T-helper 1 cell treated with Interleukin-12 subunit alpha and Interleukin-12 subunit beta and Interleukin-4 antibody, amounts not matched to agents 30 μg/mL and 1 μg/mL, for 36 hours (primary cell): ENCODE measurements at regions not wholly inside any gene's neighbourhood (a gene's known extent, or its start where the extent isn't known, plus 50 kb on each side); places are given as distances from the start of the nearest gene placed in this dataset.

Source experiments
- H3K27ac Mint-ChIP-seq: one replicate; pipeline ENCODE4 v1.8.0; 2021; ENCODE audit warnings: mild to moderate bottlenecking, mixed read lengths
- H3K27me3 Mint-ChIP-seq: one replicate; pipeline ENCODE4 v1.8.0; 2021; ENCODE audit warnings: low read depth, mixed read lengths
- H3K36me3 Mint-ChIP-seq: one replicate; pipeline ENCODE4 v1.8.0; 2021; ENCODE audit warnings: low read depth, mixed read lengths
- H3K4me1 Mint-ChIP-seq: one replicate; pipeline ENCODE4 v1.8.0; 2021; ENCODE audit warnings: low read depth, mixed read lengths
- H3K4me3 Mint-ChIP-seq: one replicate; pipeline ENCODE4 v1.8.0; 2021; ENCODE audit warnings: mild to moderate bottlenecking, moderate library complexity, mixed read lengths
- H3K9me3 Mint-ChIP-seq: one replicate; pipeline ENCODE4 v1.8.0; 2021; ENCODE audit warnings: mixed read lengths

GRCh38 chr20:12414446-12415274 lies 497.0 kb downstream of the BTBD3 start:
- Mint-ChIP-seq H3K9me3 (peaks cover 23% of the 10 kb centered on the region), H3K27ac (no peak overlapping the region), H3K36me3 (no peaks in the 10 kb centered on the region), H3K4me3 (no peak overlapping the region), H3K4me1 (no peaks in the 10 kb centered on the region), H3K27me3 (no peaks in the 10 kb centered on the region)

GRCh38 chr20:12416281-12416680 lies 498.6 kb downstream of the BTBD3 start:
- no peak overlapping the region for H3K27ac Mint-ChIP-seq
- H3K4me1 Mint-ChIP-seq, result no peaks in the 10 kb centered on the region

GRCh38 chr20:12433724-12434123 lies 516.0 kb downstream of the BTBD3 start:
- Mint-ChIP-seq H3K9me3 (peaks cover 10% of the 10 kb centered on the region), H3K4me3 (no peak overlapping the region), H3K27ac (no peak overlapping the region), H3K27me3 (no peaks in the 10 kb centered on the region), H3K4me1 (no peaks in the 10 kb centered on the region), H3K36me3 (no peaks in the 10 kb centered on the region)

More at GRCh38 chr20:12416281-12416680, 498.6 kb downstream of the BTBD3 start:
- H3K36me3 Mint-ChIP-seq, result no peaks in the 10 kb centered on the region
- H3K4me3 Mint-ChIP-seq, result no peak overlapping the region
- no peaks in the 10 kb centered on the region for H3K27me3 Mint-ChIP-seq
- H3K9me3 Mint-ChIP-seq, result peaks cover 18% of the 10 kb centered on the region

- Mint-ChIP-seq H3K9me3 (peaks cover 10% of the 10 kb centered on the region), H3K36me3 (no peaks in the 10 kb centered on the region), H3K27me3 (no peaks in the 10 kb centered on the region), H3K27ac (no peak overlapping the region), H3K4me1 (no peaks in the 10 kb centered on the region), H3K4me3 (no peak overlapping the region)
Measured at GRCh38 chr20:12434672-12435071, 517.0 kb downstream of the BTBD3 start.

GRCh38 chr20:12435268-12435667 lies 517.6 kb downstream of the BTBD3 start:
- Mint-ChIP-seq H3K27me3 (no peaks in the 10 kb centered on the region), H3K27ac (no peak overlapping the region), H3K9me3 (peaks cover 10% of the 10 kb centered on the region), H3K4me1 (no peaks in the 10 kb centered on the region), H3K36me3 (no peaks in the 10 kb centered on the region), H3K4me3 (no peak overlapping the region)

GRCh38 chr20:12453711-12454110 lies 536.0 kb downstream of the BTBD3 start:
- H3K36me3 Mint-ChIP-seq, result no peaks in the 10 kb centered on the region
- H3K4me1 Mint-ChIP-seq, result no peaks in the 10 kb centered on the region
- no peaks in the 10 kb centered on the region for H3K27me3 Mint-ChIP-seq
- H3K27ac Mint-ChIP-seq, result no peak overlapping the region
- H3K9me3 Mint-ChIP-seq, result peaks cover 32% of the 10 kb centered on the region
- no peak overlapping the region for H3K4me3 Mint-ChIP-seq

GRCh38 chr20:12455148-12455547 lies 537.5 kb downstream of the BTBD3 start:
- Mint-ChIP-seq H3K4me3 (no peak overlapping the region), H3K27me3 (no peaks in the 10 kb centered on the region), H3K9me3 (peaks cover 23% of the 10 kb centered on the region), H3K27ac (no peak overlapping the region), H3K36me3 (no peaks in the 10 kb centered on the region), H3K4me1 (no peaks in the 10 kb centered on the region)

GRCh38 chr20:12458241-12458640 lies 540.5 kb downstream of the BTBD3 start:
- H3K27me3 Mint-ChIP-seq, result no peaks in the 10 kb centered on the region
- no peak overlapping the region for H3K4me3 Mint-ChIP-seq
- H3K4me1 Mint-ChIP-seq, result no peaks in the 10 kb centered on the region
- no peaks in the 10 kb centered on the region for H3K36me3 Mint-ChIP-seq
- H3K9me3 Mint-ChIP-seq, result peaks cover 34% of the 10 kb centered on the region
- H3K27ac Mint-ChIP-seq, result no peak overlapping the region

GRCh38 chr20:12464036-12464435 lies 544.7 kb upstream of the SPTLC3 start:
- H3K4me3 Mint-ChIP-seq, result no peak overlapping the region

GRCh38 chr20:12466915-12467314 lies 541.9 kb upstream of the SPTLC3 start:
- no peaks in the 10 kb centered on the region for H3K4me1 Mint-ChIP-seq
- no peak overlapping the region for H3K4me3 Mint-ChIP-seq
- no peaks in the 10 kb centered on the region for H3K36me3 Mint-ChIP-seq
- H3K27ac Mint-ChIP-seq, result no peak overlapping the region
- no peaks in the 10 kb centered on the region for H3K27me3 Mint-ChIP-seq
- H3K9me3 Mint-ChIP-seq, result peaks cover 46% of the 10 kb centered on the region

More at GRCh38 chr20:12464036-12464435, 544.7 kb upstream of the SPTLC3 start:
- H3K27me3 Mint-ChIP-seq, result no peaks in the 10 kb centered on the region
- no peaks in the 10 kb centered on the region for H3K36me3 Mint-ChIP-seq
- H3K9me3 Mint-ChIP-seq, result peaks cover 45% of the 10 kb centered on the region
- H3K4me1 Mint-ChIP-seq, result no peaks in the 10 kb centered on the region
- H3K27ac Mint-ChIP-seq, result no peak overlapping the region

- H3K36me3 Mint-ChIP-seq, result no peaks in the 10 kb centered on the region
- no peaks in the 10 kb centered on the region for H3K4me1 Mint-ChIP-seq
- no peak overlapping the region for H3K4me3 Mint-ChIP-seq
- H3K27ac Mint-ChIP-seq, result no peak overlapping the region
- H3K27me3 Mint-ChIP-seq, result no peaks in the 10 kb centered on the region
- H3K9me3 Mint-ChIP-seq, result peaks cover 40% of the 10 kb centered on the region
Measured at GRCh38 chr20:12467758-12468157, 541.0 kb upstream of the SPTLC3 start.

GRCh38 chr20:12482661-12483060 lies 526.1 kb upstream of the SPTLC3 start:
- Mint-ChIP-seq H3K4me3 (no peak overlapping the region), H3K4me1 (no peaks in the 10 kb centered on the region), H3K36me3 (no peaks in the 10 kb centered on the region), H3K27ac (no peak overlapping the region), H3K9me3 (peaks cover 25% of the 10 kb centered on the region), H3K27me3 (no peaks in the 10 kb centered on the region)

GRCh38 chr20:12502443-12502842 lies 506.3 kb upstream of the SPTLC3 start:
- Mint-ChIP-seq H3K27ac (no peak overlapping the region), H3K4me3 (no peak overlapping the region), H3K36me3 (no peaks in the 10 kb centered on the region), H3K27me3 (no peaks in the 10 kb centered on the region), H3K4me1 (no peaks in the 10 kb centered on the region), H3K9me3 (peaks cover 22% of the 10 kb centered on the region)

- H3K27me3 Mint-ChIP-seq, result no peaks in the 10 kb centered on the region
- peaks cover 13% of the 10 kb centered on the region for H3K9me3 Mint-ChIP-seq
- no peak overlapping the region for H3K4me3 Mint-ChIP-seq
- no peak overlapping the region for H3K27ac Mint-ChIP-seq
- no peaks in the 10 kb centered on the region for H3K36me3 Mint-ChIP-seq
- no peaks in the 10 kb centered on the region for H3K4me1 Mint-ChIP-seq
Measured at GRCh38 chr20:12504779-12505178, 504.0 kb upstream of the SPTLC3 start.

- H3K36me3 Mint-ChIP-seq, result no peaks in the 10 kb centered on the region
- no peak overlapping the region for H3K27ac Mint-ChIP-seq
- peaks cover 4% of the 10 kb centered on the region for H3K9me3 Mint-ChIP-seq
- no peak overlapping the region for H3K4me3 Mint-ChIP-seq
- H3K4me1 Mint-ChIP-seq, result no peaks in the 10 kb centered on the region
- H3K27me3 Mint-ChIP-seq, result no peaks in the 10 kb centered on the region
Measured at GRCh38 chr20:12511499-12511898, 497.3 kb upstream of the SPTLC3 start.
